ENCODE measurements at regions not wholly inside any gene's neighbourhood (a gene's known extent, or its start where the extent isn't known, plus 50 kb on each side); places are given as distances from the start of the nearest gene placed in this dataset.
"Not testable (repeated sequence)": the region's sequence is repeated elsewhere in the genome, so short reads cannot be mapped to it uniquely, and the experiment has no call there.

GRCh38 chr5:98318386-98318785 is 455.1 kb upstream of the RGMB start:
- no peaks in the 10 kb centered on the region for H3K36me3 Mint-ChIP-seq (ENCODE audit: low read depth)

GRCh38 chr5:98319299-98320011 is 454.0 kb upstream of the RGMB start:
- Mint-ChIP-seq H3K27ac (ENCODE audit: unreplicated experiment) (no peak overlapping the region), H3K27me3 (ENCODE audit: low read depth) (no peaks in the 10 kb centered on the region), H3K36me3 (ENCODE audit: low read depth) (no peaks in the 10 kb centered on the region), H3K9me3 (ENCODE audit: low read depth) (no peaks in the 10 kb centered on the region), H3K4me3 (ENCODE audit: unreplicated experiment) (no peak overlapping the region), H3K4me1 (ENCODE audit: low read depth) (peaks cover 11% of the 10 kb centered on the region)
- no peak for TF ChIP-seq CTCF (IDR thresholded peaks at IDR 0.05)
- DNase-seq (ENCODE audit: low spot score) = no peak

More at GRCh38 chr5:98318386-98318785, 455.1 kb upstream of the RGMB start:
- no peak for TF ChIP-seq CTCF (IDR thresholded peaks at IDR 0.05)
- DNase-seq (ENCODE audit: low spot score) = no peak
- Mint-ChIP-seq H3K27me3 (ENCODE audit: low read depth) (no peaks in the 10 kb centered on the region), H3K4me1 (ENCODE audit: low read depth) (peaks cover 21% of the 10 kb centered on the region), H3K27ac (ENCODE audit: unreplicated experiment) (no peak overlapping the region), H3K9me3 (ENCODE audit: low read depth) (no peaks in the 10 kb centered on the region), H3K4me3 (ENCODE audit: unreplicated experiment) (no peak overlapping the region)

GRCh38 chr5:98320343-98320742 is 453.1 kb upstream of the RGMB start:
- H3K36me3 Mint-ChIP-seq (ENCODE audit: low read depth) = no peaks in the 10 kb centered on the region
- no peak overlapping the region for H3K27ac Mint-ChIP-seq (ENCODE audit: unreplicated experiment)
- no peak overlapping the region for H3K4me3 Mint-ChIP-seq (ENCODE audit: unreplicated experiment)

GRCh38 chr5:98321361-98321760 is 452.1 kb upstream of the RGMB start:
- no peaks in the 10 kb centered on the region for H3K9me3 Mint-ChIP-seq (ENCODE audit: low read depth)
- H3K36me3 Mint-ChIP-seq (ENCODE audit: low read depth) = no peaks in the 10 kb centered on the region
- H3K27ac Mint-ChIP-seq (ENCODE audit: unreplicated experiment) = no peak overlapping the region
- H3K4me3 Mint-ChIP-seq (ENCODE audit: unreplicated experiment) = no peak overlapping the region
- no peaks in the 10 kb centered on the region for H3K27me3 Mint-ChIP-seq (ENCODE audit: low read depth)
- no peak for DNase-seq (ENCODE audit: low spot score)
- H3K4me1 Mint-ChIP-seq (ENCODE audit: low read depth) = no peaks in the 10 kb centered on the region
- no peak for TF ChIP-seq CTCF (IDR thresholded peaks at IDR 0.05)

More at GRCh38 chr5:98320343-98320742, 453.1 kb upstream of the RGMB start:
- no peak for DNase-seq (ENCODE audit: low spot score)
- no peaks in the 10 kb centered on the region for H3K27me3 Mint-ChIP-seq (ENCODE audit: low read depth)
- no peaks in the 10 kb centered on the region for H3K9me3 Mint-ChIP-seq (ENCODE audit: low read depth)
- no peak for TF ChIP-seq CTCF (IDR thresholded peaks at IDR 0.05)
- H3K4me1 Mint-ChIP-seq (ENCODE audit: low read depth) = peaks cover 2% of the 10 kb centered on the region

- not testable (repeated sequence) for H3K9me3 Mint-ChIP-seq (ENCODE audit: low read depth); H3K4me1 Mint-ChIP-seq (ENCODE audit: low read depth); DNase-seq (ENCODE audit: low spot score); H3K36me3 Mint-ChIP-seq (ENCODE audit: low read depth); H3K27ac Mint-ChIP-seq (ENCODE audit: unreplicated experiment); H3K27me3 Mint-ChIP-seq (ENCODE audit: low read depth); H3K4me3 Mint-ChIP-seq (ENCODE audit: unreplicated experiment)
These were observed 448.3 kb upstream of the RGMB start for GRCh38 chr5:98325187-98325586.

- no peak overlapping the region for H3K27ac Mint-ChIP-seq (ENCODE audit: unreplicated experiment)
- peaks cover 10% of the 10 kb centered on the region for H3K9me3 Mint-ChIP-seq (ENCODE audit: low read depth)
- DNase-seq (ENCODE audit: low spot score) = no peak
- no peaks in the 10 kb centered on the region for H3K4me1 Mint-ChIP-seq (ENCODE audit: low read depth)
- TF ChIP-seq CTCF (IDR thresholded peaks at IDR 0.05) = no peak
- H3K36me3 Mint-ChIP-seq (ENCODE audit: low read depth) = peaks cover 3% of the 10 kb centered on the region
- H3K27me3 Mint-ChIP-seq (ENCODE audit: low read depth) = no peaks in the 10 kb centered on the region
- no peak overlapping the region for H3K4me3 Mint-ChIP-seq (ENCODE audit: unreplicated experiment)
These were observed 445.4 kb upstream of the RGMB start for GRCh38 chr5:98328015-98328414.

Measured in chondrocyte (in vitro differentiated cells).